ENCODE measurements at regions not wholly inside any gene's neighbourhood (a gene's known extent, or its start where the extent isn't known, plus 50 kb on each side); places are given as distances from the start of the nearest gene placed in this dataset.

DNA sequence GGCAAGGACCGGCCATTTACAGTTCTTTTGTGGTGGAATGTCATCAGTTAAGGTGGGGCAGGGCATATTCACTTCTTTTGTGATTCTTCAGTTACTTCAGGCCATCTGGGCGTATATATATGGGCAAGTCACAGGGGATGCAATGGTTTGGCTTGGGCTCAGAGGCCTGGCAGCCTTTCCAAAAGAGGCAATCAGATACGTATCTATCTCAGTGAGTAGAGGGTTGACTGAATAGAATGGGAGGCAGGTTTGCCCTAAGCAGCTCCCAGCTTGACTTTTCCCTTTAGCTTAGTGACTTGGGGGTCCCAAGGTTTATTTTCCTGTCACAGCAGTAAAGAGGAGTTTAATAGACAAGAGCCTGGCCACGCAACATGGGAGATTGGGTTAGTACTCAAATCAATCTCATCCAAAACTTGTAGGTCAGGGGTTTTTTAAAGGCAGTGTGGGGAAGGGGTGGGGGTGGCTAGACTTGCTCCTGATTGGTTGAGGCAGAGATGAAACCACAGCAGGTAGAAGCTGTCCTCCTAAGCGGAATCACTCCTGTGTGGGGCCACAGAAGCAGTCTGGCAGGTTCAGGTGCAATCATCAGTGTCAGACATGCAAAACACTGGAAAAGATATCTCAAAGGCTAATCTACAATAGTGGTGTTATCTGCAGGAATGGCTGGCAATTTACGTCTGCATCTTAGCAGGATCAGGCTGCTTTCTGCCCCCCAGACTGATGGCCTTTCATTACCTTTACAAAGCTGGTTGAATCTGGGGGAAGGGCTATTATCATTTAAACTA, 112.9 kb downstream of the TLR5 start:
- Histone ChIP-seq H3K27ac (ENCODE audit: low read length, poor library complexity, severe bottlenecking) (no peak overlapping the region), H3K36me3 (ENCODE audit: control insufficient read depth in 1 of 2, insufficient read depth in 2 of 2, low read depth in 1 of 2, low read length in 2 of 2) (no peaks in the 10 kb centered on the region), H3K4me3 (ENCODE audit: insufficient read depth in 1 of 2, low read depth in 1 of 2, low read length in 2 of 2) (no peak overlapping the region), H4K8ac (ENCODE audit: low read length) (no peak overlapping the region), H3K18ac (ENCODE audit: low read depth in 1 of 2, low read length in 2 of 2) (no peak overlapping the region), H3K23ac (ENCODE audit: low read length in 2 of 2) (no peak overlapping the region), H2AK5ac (ENCODE audit: low read length, severe bottlenecking) (no peak overlapping the region), H3K14ac (ENCODE audit: low read length in 2 of 2) (no peak overlapping the region), H3K4me1 (ENCODE audit: control insufficient read depth, insufficient read depth, low read depth, low read length) (no peaks in the 10 kb centered on the region), H2BK5ac (ENCODE audit: low read depth, low read length, poor library complexity, severe bottlenecking) (no peak overlapping the region), H4K91ac (ENCODE audit: low read length) (no peak overlapping the region), H2BK120ac (ENCODE audit: low read depth, low read length) (no peak overlapping the region), H3K79me1 (replicated peaks; ENCODE audit: low read length, poor library complexity, severe bottlenecking) (no peaks in the 10 kb centered on the region), H3K4ac (ENCODE audit: low read depth in 1 of 2, low read length in 2 of 2) (no peak overlapping the region), H3K9ac (ENCODE audit: low read length) (no peak overlapping the region), H3K9me3 (ENCODE audit: control insufficient read depth, low read length) (no peaks in the 10 kb centered on the region), H3K4me2 (ENCODE audit: low read length, poor library complexity, severe bottlenecking) (no peak overlapping the region), H2BK12ac (ENCODE audit: low read length in 2 of 2) (no peak overlapping the region), H2AFZ (ENCODE audit: low read depth, low read length) (no peak overlapping the region), H2BK15ac (ENCODE audit: low read depth, poor library complexity, severe bottlenecking) (no peak overlapping the region), H3K27me3 (ENCODE audit: control insufficient read depth in 1 of 2, insufficient read depth in 1 of 2, low read length in 2 of 2) (peaks cover 0 to 25% of the 10 kb centered on the region in 2 experiments)
- DNase-seq, result no peak
- whole genome bisulfite sequencing, result 70% methylated on average over 5 of the region's 6 CpGs

GRCh38 chr1:223030871-223031400, 112.1 kb downstream of the TLR5 start:
- Histone ChIP-seq H3K27ac (ENCODE audit: low read length, poor library complexity, severe bottlenecking) (no peak overlapping the region), H2BK12ac (ENCODE audit: low read length in 2 of 2) (no peak overlapping the region), H2BK5ac (ENCODE audit: low read depth, low read length, poor library complexity, severe bottlenecking) (no peak overlapping the region), H3K79me1 (replicated peaks; ENCODE audit: low read length, poor library complexity, severe bottlenecking) (no peaks in the 10 kb centered on the region), H4K91ac (ENCODE audit: low read length) (no peak overlapping the region), H3K27me3 (ENCODE audit: control insufficient read depth in 1 of 2, insufficient read depth in 1 of 2, low read length in 2 of 2) (peaks cover 4 to 25% of the 10 kb centered on the region in 2 experiments), H3K4me2 (ENCODE audit: low read length, poor library complexity, severe bottlenecking) (no peak overlapping the region), H3K4me1 (ENCODE audit: control insufficient read depth, insufficient read depth, low read depth, low read length) (no peaks in the 10 kb centered on the region), H3K4ac (ENCODE audit: low read depth in 1 of 2, low read length in 2 of 2) (no peak overlapping the region), H3K9ac (ENCODE audit: low read length) (peak overlapping the region; percentile 28), H3K14ac (ENCODE audit: low read length in 2 of 2) (no peak overlapping the region), H2BK120ac (ENCODE audit: low read depth, low read length) (no peak overlapping the region), H3K4me3 (ENCODE audit: insufficient read depth in 1 of 2, low read depth in 1 of 2, low read length in 2 of 2) (no peak overlapping the region), H3K9me3 (ENCODE audit: control insufficient read depth, low read length) (no peaks in the 10 kb centered on the region), H3K18ac (ENCODE audit: low read depth in 1 of 2, low read length in 2 of 2) (no peak overlapping the region), H3K36me3 (ENCODE audit: control insufficient read depth in 1 of 2, insufficient read depth in 2 of 2, low read depth in 1 of 2, low read length in 2 of 2) (no peaks in the 10 kb centered on the region), H3K23ac (ENCODE audit: low read length in 2 of 2) (no peak overlapping the region), H4K8ac (ENCODE audit: low read length) (no peak overlapping the region), H2AFZ (ENCODE audit: low read depth, low read length) (no peak overlapping the region), H2AK5ac (ENCODE audit: low read length, severe bottlenecking) (no peak overlapping the region), H2BK15ac (ENCODE audit: low read depth, poor library complexity, severe bottlenecking) (no peak overlapping the region)
- 59% methylated on average over 4 of the region's 8 CpGs for WGBS
- no peak for DNase-seq

- H2AFZ ChIP-seq (ENCODE audit: low read depth, low read length), result no peak overlapping the region
- H3K9ac ChIP-seq (ENCODE audit: low read length), result peak overlapping the region; percentile 64
- no peak overlapping the region for H3K4ac ChIP-seq (ENCODE audit: low read depth in 1 of 2, low read length in 2 of 2)
- no peaks in the 10 kb centered on the region for H3K9me3 ChIP-seq (ENCODE audit: control insufficient read depth, low read length)
- H3K4me2 ChIP-seq (ENCODE audit: low read length, poor library complexity, severe bottlenecking), result no peak overlapping the region
- peak overlapping the region in 1 of 2 experiments; percentile 4 for H3K4me3 ChIP-seq (ENCODE audit: insufficient read depth in 1 of 2, low read depth in 1 of 2, low read length in 2 of 2)
- no peak overlapping the region for H3K14ac ChIP-seq (ENCODE audit: low read length in 2 of 2)
- H3K36me3 ChIP-seq (ENCODE audit: control insufficient read depth in 1 of 2, insufficient read depth in 2 of 2, low read depth in 1 of 2, low read length in 2 of 2), result no peaks in the 10 kb centered on the region
- H2AK5ac ChIP-seq (ENCODE audit: low read length, severe bottlenecking), result no peak overlapping the region
- no peaks in the 10 kb centered on the region for H3K79me1 ChIP-seq (replicated peaks; ENCODE audit: low read length, poor library complexity, severe bottlenecking)
- DNase-seq, result no peak
- no peak overlapping the region for H2BK5ac ChIP-seq (ENCODE audit: low read depth, low read length, poor library complexity, severe bottlenecking)
- H3K4me1 ChIP-seq (ENCODE audit: control insufficient read depth, insufficient read depth, low read depth, low read length), result no peaks in the 10 kb centered on the region
- H4K8ac ChIP-seq (ENCODE audit: low read length), result no peak overlapping the region
- H4K91ac ChIP-seq (ENCODE audit: low read length), result no peak overlapping the region
- no peak overlapping the region for H2BK12ac ChIP-seq (ENCODE audit: low read length in 2 of 2)
- H3K23ac ChIP-seq (ENCODE audit: low read length in 2 of 2), result no peak overlapping the region
- H3K27me3 ChIP-seq (ENCODE audit: control insufficient read depth in 1 of 2, insufficient read depth in 1 of 2, low read length in 2 of 2), result peaks cover 8 to 31% of the 10 kb centered on the region in 2 experiments
- 86% methylated on average over 10 of the region's 11 CpGs for WGBS
- H2BK15ac ChIP-seq (ENCODE audit: low read depth, poor library complexity, severe bottlenecking), result no peak overlapping the region
- H2BK120ac ChIP-seq (ENCODE audit: low read depth, low read length), result no peak overlapping the region
- H3K18ac ChIP-seq (ENCODE audit: low read depth in 1 of 2, low read length in 2 of 2), result no peak overlapping the region
- H3K27ac ChIP-seq (ENCODE audit: low read length, poor library complexity, severe bottlenecking), result no peak overlapping the region
Measured at GRCh38 chr1:223031733-223032601, 111.1 kb downstream of the TLR5 start.

- Histone ChIP-seq H3K9ac (ENCODE audit: low read length) (peak overlapping the region; percentile 2), H3K23ac (ENCODE audit: low read length in 2 of 2) (no peak overlapping the region), H3K79me1 (replicated peaks; ENCODE audit: low read length, poor library complexity, severe bottlenecking) (no peaks in the 10 kb centered on the region), H4K91ac (ENCODE audit: low read length) (no peak overlapping the region), H4K8ac (ENCODE audit: low read length) (no peak overlapping the region), H3K27me3 (ENCODE audit: control insufficient read depth in 1 of 2, insufficient read depth in 1 of 2, low read length in 2 of 2) (peaks cover 14 to 45% of the 10 kb centered on the region in 2 experiments), H2BK120ac (ENCODE audit: low read depth, low read length) (no peak overlapping the region), H3K4me3 (ENCODE audit: insufficient read depth in 1 of 2, low read depth in 1 of 2, low read length in 2 of 2) (no peak overlapping the region), H3K18ac (ENCODE audit: low read depth in 1 of 2, low read length in 2 of 2) (no peak overlapping the region), H3K27ac (ENCODE audit: low read length, poor library complexity, severe bottlenecking) (no peak overlapping the region), H2BK15ac (ENCODE audit: low read depth, poor library complexity, severe bottlenecking) (no peak overlapping the region), H3K14ac (ENCODE audit: low read length in 2 of 2) (no peak overlapping the region), H3K9me3 (ENCODE audit: control insufficient read depth, low read length) (no peaks in the 10 kb centered on the region), H3K4ac (ENCODE audit: low read depth in 1 of 2, low read length in 2 of 2) (no peak overlapping the region), H2AFZ (ENCODE audit: low read depth, low read length) (no peak overlapping the region), H3K4me1 (ENCODE audit: control insufficient read depth, insufficient read depth, low read depth, low read length) (no peaks in the 10 kb centered on the region), H3K4me2 (ENCODE audit: low read length, poor library complexity, severe bottlenecking) (no peak overlapping the region), H2BK5ac (ENCODE audit: low read depth, low read length, poor library complexity, severe bottlenecking) (no peak overlapping the region), H3K36me3 (ENCODE audit: control insufficient read depth in 1 of 2, insufficient read depth in 2 of 2, low read depth in 1 of 2, low read length in 2 of 2) (no peaks in the 10 kb centered on the region), H2BK12ac (ENCODE audit: low read length in 2 of 2) (no peak overlapping the region), H2AK5ac (ENCODE audit: low read length, severe bottlenecking) (no peak overlapping the region)
- 68% methylated on average over 3 of the region's 3 CpGs for WGBS
- no peak for DNase-seq
Measured at GRCh38 chr1:223033658-223034057, 109.4 kb downstream of the TLR5 start.

Data from mesenchymal stem cell (in vitro differentiated cells and primary cell).